KBM-7 (cell line): ENCODE measurements at regions not wholly inside any gene's neighbourhood (a gene's known extent, or its start where the extent isn't known, plus 50 kb on each side); places are given as distances from the start of the nearest gene placed in this dataset.
"Not testable (repeated sequence)": the region's sequence is repeated elsewhere in the genome, so short reads cannot be mapped to it uniquely, and the experiment has no call there.

Experiments
- DNase-seq: peaks from one replicate; pipeline ENCODE4 v3.0.0-alpha.2; 2015
- in situ Hi-C: fragments of 300-500 bp; cut with MboI; formaldehyde crosslinking; loops from 2 replicates; pipeline ENCODE4 v1.14.3; 2020; ENCODE audit warnings: low sequenced_read_pairs, low pct_unique_long_range_greater_than_20kb, mixed read lengths

DNA sequence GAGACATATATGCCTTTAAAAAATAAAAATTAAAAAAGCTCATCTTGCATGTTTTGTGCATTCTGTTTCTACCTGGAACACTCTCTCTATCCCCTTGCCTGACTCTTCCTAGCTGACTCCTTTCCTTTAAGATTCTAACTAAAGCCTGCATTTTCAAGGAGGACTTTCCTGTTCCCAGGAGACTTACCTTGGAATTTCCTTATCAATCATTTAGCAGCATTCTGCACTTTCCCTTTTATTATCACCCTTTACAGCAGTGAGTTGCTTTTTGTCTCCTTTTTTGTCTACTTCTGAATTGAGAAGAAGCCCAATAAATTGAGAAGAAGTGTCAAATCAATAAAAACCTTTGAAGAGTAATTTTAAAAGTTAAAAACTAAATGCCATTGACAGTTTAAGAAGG lies 142.2 kb upstream of the TMEM196 start:
- in situ Hi-C loops, result no loop called here
- DNase-seq, result no peak

DNA sequence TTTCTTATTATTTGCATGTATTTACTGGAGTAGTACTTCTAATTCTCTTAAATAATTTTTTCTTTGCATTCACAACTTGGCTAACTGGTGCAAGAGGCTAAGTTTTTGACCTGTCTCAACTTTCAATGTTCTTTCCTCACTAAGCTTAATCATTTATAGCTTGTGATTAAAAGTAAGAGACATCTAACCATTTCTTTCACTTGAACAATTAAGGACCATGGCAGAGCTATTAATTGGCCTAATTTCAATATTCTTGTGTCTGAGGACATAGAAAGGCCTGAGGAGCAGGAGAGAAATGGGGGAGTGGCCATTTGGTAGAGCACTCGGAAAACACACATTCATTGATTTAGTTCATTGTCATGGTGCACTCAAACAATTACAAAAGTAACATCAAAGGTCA lies 141.4 kb upstream of the TMEM196 start:
- no peak for DNase-seq
- in situ Hi-C loops, result no loop called here

GRCh38 chr7:19900118-19900517 lies 126.7 kb upstream of the TMEM196 start:
- DNase-seq, result no peak
- in situ Hi-C loops, result no loop called here

GRCh38 chr7:19899529-19899928 lies 126.1 kb upstream of the TMEM196 start:
- in situ Hi-C loops, result no loop called here
- no peak for DNase-seq

- in situ Hi-C loops, DNase-seq: not testable (repeated sequence)
These were observed 109.5 kb upstream of the TMEM196 start for GRCh38 chr7:19882893-19883292.

- in situ Hi-C loops, result no loop called here
- no peak for DNase-seq
These were observed 98.7 kb upstream of the TMEM196 start for GRCh38 chr7:19872094-19872493.

- in situ Hi-C loops, result no loop called here
- DNase-seq, result no peak
These were observed 97.7 kb upstream of the TMEM196 start for GRCh38 chr7:19871102-19871501.

GRCh38 chr7:19869979-19870378 lies 96.6 kb upstream of the TMEM196 start:
- DNase-seq, result no peak
- in situ Hi-C loops, result no loop called here

GRCh38 chr7:19853261-19853832 lies 79.9 kb upstream of the TMEM196 start:
- DNase-seq, result no peak
- in situ Hi-C loops, result no loop called here

- in situ Hi-C loops, result no loop called here
These were observed 78.8 kb upstream of the TMEM196 start for GRCh38 chr7:19852192-19852591.

DNA sequence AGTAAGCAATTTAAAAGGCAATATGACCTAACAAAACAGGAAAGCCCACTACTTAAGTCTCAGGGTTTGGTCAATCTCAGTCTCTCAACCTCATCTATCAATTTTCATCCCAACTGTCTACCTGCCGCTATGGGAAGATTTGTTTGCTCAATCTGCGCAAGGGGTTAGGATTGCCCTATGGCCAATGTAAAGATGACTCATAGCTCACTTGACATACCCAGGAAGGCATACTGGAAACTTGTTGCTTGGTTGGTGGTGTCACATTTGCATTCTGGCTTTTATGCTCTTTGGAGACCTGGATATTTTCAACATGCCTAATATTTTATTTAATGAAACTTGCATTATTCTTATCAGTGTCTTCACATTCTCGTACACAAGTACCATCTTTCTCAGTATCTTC lies 78.1 kb upstream of the TMEM196 start:
- no peak for DNase-seq
- in situ Hi-C loops, result no loop called here

More at GRCh38 chr7:19852192-19852591, 78.8 kb upstream of the TMEM196 start:
- no peak for DNase-seq

DNA sequence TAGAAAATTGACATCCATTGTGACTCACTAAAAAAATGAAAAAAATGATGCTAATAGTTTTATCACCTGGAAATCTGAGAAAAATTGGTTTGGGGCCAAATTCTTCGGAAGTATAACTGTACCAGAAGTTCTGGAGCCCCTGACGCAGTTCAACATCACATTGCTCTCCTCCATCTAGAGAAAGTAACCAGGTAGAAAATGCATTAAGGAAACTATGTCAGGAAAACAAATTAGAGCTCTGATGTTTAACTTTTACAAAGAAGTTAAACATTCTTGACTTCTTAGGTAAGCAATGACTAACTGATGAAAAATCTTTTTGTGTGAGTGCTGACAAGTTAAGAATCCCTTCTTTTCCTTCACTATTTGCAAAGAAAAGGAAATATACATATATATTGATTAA lies 61.1 kb upstream of the TMEM196 start:
- no peak for DNase-seq
- in situ Hi-C loops, result no loop called here

- in situ Hi-C loops, result no loop called here
- DNase-seq, result no peak
These were observed 57.2 kb upstream of the TMEM196 start for GRCh38 chr7:19830604-19831003.
